ENCODE measurements at regions not wholly inside any gene's neighbourhood (a gene's known extent, or its start where the extent isn't known, plus 50 kb on each side); places are given as distances from the start of the nearest gene placed in this dataset.

- no peak for DNase-seq
These were observed 103.9 kb upstream of the CCDC190 start for GRCh38 chr1:162964901-162965300.

- DNase-seq, result no peak
These were observed 95.9 kb upstream of the CCDC190 start for GRCh38 chr1:162956922-162957321.

GRCh38 chr1:162954824-162955223 lies 93.8 kb upstream of the CCDC190 start:
- no peak for DNase-seq

- DNase-seq, result no peak
These were observed 92.0 kb upstream of the CCDC190 start for GRCh38 chr1:162952956-162953355.

- peak; percentile 22 for DNase-seq
These were observed 90.8 kb upstream of the CCDC190 start for GRCh38 chr1:162951553-162952315.

- DNase-seq, result no peak
These were observed 89.2 kb upstream of the CCDC190 start for GRCh38 chr1:162950187-162950586.

- no peak for DNase-seq
These were observed 85.7 kb upstream of the CCDC190 start for GRCh38 chr1:162946701-162947100.

- no peak for DNase-seq
These were observed 84.1 kb upstream of the CCDC190 start for GRCh38 chr1:162944974-162945674.

- no peak for DNase-seq
These were observed 82.6 kb upstream of the CCDC190 start for GRCh38 chr1:162943622-162944021.

GRCh38 chr1:162942916-162943559 lies 82.1 kb upstream of the CCDC190 start:
- DNase-seq, result no peak

- no peak for DNase-seq
These were observed 80.0 kb upstream of the CCDC190 start for GRCh38 chr1:162941024-162941423.

- no peak for DNase-seq
These were observed 78.1 kb upstream of the CCDC190 start for GRCh38 chr1:162939035-162939434.

GRCh38 chr1:162937716-162938395 lies 76.9 kb upstream of the CCDC190 start:
- DNase-seq, result no peak

- DNase-seq, result no peak
These were observed 70.1 kb upstream of the CCDC190 start for GRCh38 chr1:162930976-162931560.

- DNase-seq, result no peak
These were observed 69.6 kb upstream of the CCDC190 start for GRCh38 chr1:162930532-162930931.

- DNase-seq, result no peak
These were observed 68.2 kb upstream of the CCDC190 start for GRCh38 chr1:162929177-162929576.

GRCh38 chr1:162928141-162928540 lies 67.2 kb upstream of the CCDC190 start:
- DNase-seq, result no peak

- DNase-seq, result peak; percentile 61
These were observed 66.4 kb upstream of the CCDC190 start for GRCh38 chr1:162927421-162927820.

GRCh38 chr1:162926906-162927305 lies 65.9 kb upstream of the CCDC190 start:
- DNase-seq, result peak; percentile 85

- no peak for DNase-seq
These were observed 63.2 kb upstream of the CCDC190 start for GRCh38 chr1:162924179-162924578.

- peak; percentile 18 for DNase-seq
These were observed 61.2 kb upstream of the CCDC190 start for GRCh38 chr1:162922201-162922600.

- no peak for DNase-seq
These were observed 60.3 kb upstream of the CCDC190 start for GRCh38 chr1:162921311-162921710.

- no peak for DNase-seq
These were observed 58.1 kb upstream of the CCDC190 start for GRCh38 chr1:162919034-162919433.
